ENCODE measurements at regions not wholly inside any gene's neighbourhood (a gene's known extent, or its start where the extent isn't known, plus 50 kb on each side); places are given as distances from the start of the nearest gene placed in this dataset.
A peak's percentile ranks its signal among the peaks of the same experiment; 100 is the strongest.
"Not testable (repeated sequence)": the region's sequence is repeated elsewhere in the genome, so short reads cannot be mapped to it uniquely, and the experiment has no call there.

DNA sequence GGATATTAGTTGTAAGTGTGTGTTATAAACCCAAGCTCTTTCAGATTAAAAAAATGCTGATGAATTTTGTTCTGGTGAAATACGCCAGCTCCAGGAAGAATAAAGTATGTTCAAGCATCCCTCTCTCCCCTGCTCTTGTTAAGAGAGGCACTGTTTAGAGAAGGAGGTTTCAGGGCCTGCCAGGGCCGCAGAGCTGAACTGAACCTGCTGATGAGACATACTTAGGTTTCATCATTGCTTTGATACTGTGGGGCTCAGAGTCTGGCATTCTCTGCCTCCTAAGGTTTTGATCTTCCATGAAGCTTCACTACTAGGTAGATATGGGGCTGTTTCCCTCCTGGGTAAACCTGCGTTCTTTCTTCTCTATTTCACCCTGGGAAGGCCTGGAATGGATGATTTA lies 175.3 kb upstream of the FAM20A start:
- TF ChIP-seq JUND (IDR thresholded peaks at IDR 0.05; ENCODE audit: low read depth) = no peak
- no peak for DNase-seq (ENCODE audit: low read depth in 1 of 2, low spot score in 1 of 2)
- in situ Hi-C loops (cut with HindIII; ENCODE audit: low pct_unique_long_range_greater_than_20kb, low sequenced_read_pairs) = no loop called here

DNA sequence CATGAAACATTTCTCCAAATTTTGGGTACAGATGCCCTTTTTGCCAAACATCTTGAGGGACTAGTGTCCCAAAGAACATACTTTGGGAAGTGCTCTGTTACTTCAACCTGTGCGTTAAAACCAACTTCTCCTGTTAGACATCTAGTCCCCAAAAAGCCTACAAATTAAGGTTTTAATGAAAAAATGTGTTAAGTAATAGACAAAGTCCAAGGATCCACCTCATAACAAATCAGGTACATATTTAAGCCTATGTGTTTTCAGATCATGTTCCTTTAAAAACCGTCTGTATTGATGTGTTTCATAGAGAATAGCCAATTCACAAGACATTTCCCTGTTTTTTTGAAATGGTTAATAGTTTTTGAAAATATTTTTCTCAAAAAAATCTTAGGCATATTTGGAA lies 174.8 kb upstream of the FAM20A start:
- no peak for TF ChIP-seq JUND (IDR thresholded peaks at IDR 0.05; ENCODE audit: low read depth)
- in situ Hi-C loops (cut with HindIII; ENCODE audit: low pct_unique_long_range_greater_than_20kb, low sequenced_read_pairs) = no loop called here
- no peak for DNase-seq (ENCODE audit: low read depth in 1 of 2, low spot score in 1 of 2)

DNA sequence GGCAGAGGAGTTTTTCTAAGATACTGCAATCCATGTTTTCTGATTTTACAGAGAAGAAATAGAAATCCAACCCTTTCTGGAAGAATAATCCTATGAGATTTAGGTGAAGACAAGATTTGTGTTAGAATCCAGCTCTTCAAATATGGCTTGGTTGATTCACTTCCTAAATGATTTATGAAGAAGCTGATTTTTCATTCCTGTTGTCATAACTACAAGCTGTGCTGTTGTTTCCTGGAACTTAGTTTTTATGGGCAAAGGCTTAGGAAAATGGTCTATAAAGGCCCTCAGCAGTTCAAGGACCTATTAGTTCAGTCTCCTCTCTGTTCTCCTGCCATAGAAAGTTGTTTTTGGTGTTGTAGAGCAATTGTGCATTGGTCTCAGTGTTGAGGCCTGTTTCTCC lies 174.2 kb upstream of the FAM20A start:
- TF ChIP-seq JUND (IDR thresholded peaks at IDR 0.05; ENCODE audit: low read depth) = no peak
- DNase-seq (ENCODE audit: low read depth in 1 of 2, low spot score in 1 of 2) = no peak
- in situ Hi-C loops (cut with HindIII; ENCODE audit: low pct_unique_long_range_greater_than_20kb, low sequenced_read_pairs) = no loop called here

DNA sequence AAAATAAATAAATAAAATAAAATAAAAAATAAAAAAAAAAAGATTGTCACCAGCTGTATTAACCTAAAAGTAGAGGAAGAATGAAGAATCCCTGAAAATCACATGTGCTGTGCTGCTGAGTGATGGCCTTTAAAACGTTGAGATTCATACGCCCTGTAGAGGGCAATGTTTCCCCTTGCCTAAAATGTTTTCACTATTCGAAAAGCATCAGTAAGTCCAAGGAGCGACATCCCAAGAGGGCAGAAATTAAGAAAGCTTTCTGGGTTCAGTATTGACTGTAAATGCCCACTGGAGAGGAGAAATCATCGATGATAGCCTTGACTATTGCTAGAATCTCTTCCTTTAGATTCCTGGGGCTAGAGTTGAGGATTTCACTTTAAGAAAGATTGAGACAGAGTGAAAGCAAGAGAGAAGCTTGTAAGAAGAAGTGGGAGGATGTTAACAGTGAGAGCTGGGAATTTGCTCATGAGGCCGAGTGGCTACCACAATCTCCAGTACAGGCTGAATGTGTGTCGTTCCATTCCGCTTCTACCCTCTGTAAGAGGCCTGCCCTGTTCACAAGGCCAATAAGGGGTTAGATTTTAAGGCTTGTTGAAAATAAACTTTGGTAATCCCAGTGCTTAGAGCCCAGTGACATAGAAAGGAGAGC lies 170.8 kb upstream of the FAM20A start:
- no peak for TF ChIP-seq JUND (IDR thresholded peaks at IDR 0.05; ENCODE audit: low read depth)
- in situ Hi-C loops (cut with HindIII; ENCODE audit: low pct_unique_long_range_greater_than_20kb, low sequenced_read_pairs) = no loop called here
- peak; percentile 28 to 75 for DNase-seq (ENCODE audit: low read depth in 1 of 2, low spot score in 1 of 2)

DNA sequence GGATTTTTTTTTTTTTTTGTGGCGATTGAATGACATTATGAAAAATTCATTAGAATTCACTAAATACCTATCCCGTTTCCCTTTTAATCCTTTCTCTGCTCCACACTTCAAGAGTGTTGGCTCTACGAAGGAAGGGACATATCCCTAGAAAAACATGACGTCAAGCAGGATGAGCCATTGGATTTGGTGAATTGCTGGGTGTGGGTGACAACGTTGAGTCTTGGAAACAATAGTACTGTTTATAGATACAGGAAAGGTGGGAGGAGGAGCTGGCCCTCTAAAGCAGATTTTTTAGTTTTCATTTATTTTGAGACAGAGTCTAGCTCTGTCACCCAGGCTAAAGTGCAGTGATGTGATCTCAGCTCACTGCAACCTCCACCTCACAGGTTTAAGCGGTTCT lies 167.6 kb upstream of the FAM20A start:
- TF ChIP-seq JUND (IDR thresholded peaks at IDR 0.05; ENCODE audit: low read depth) = no peak
- no peak for DNase-seq (ENCODE audit: low read depth in 1 of 2, low spot score in 1 of 2)
- in situ Hi-C loops (cut with HindIII; ENCODE audit: low pct_unique_long_range_greater_than_20kb, low sequenced_read_pairs) = no loop called here

DNA sequence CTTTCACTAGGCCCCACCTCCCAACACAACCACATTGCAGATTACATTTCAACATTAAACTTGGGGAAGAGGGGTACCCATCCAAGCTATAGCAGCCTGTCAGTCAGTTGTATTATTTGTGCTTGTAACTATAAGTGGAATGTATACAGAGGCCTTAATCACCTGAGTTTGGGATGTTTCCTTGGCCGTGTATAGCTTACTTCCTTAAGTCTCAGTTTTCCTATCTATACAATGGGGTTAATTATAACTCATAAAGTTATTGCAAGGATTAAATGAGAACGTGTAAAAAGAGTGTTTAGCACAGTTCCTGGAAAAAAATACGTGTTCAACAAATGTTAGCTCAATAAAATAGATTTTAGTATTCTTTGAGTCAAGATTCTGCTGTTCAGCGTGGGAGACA lies 165.5 kb upstream of the FAM20A start:
- in situ Hi-C loops (cut with HindIII; ENCODE audit: low pct_unique_long_range_greater_than_20kb, low sequenced_read_pairs) = no loop called here
- DNase-seq (ENCODE audit: low read depth in 1 of 2, low spot score in 1 of 2) = no peak
- TF ChIP-seq JUND (IDR thresholded peaks at IDR 0.05; ENCODE audit: low read depth) = no peak

DNA sequence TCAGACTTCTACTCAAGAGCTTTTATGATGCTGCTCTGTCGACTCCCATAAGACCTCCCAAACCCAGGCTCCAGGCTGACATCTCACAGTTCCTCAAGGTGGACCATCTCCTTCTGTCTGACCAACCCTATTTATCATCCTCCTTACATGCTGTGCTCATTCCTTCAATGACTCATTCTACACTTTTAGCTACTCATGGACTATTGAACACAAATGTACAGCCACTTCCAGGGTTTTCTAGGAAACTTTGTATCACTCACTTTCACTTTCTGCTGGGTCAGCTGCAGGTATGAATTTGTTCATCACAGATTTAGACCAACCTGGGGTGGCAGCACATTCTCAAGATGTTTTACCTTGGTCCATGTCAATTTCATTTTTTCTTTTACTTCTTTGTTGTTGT lies 162.4 kb upstream of the FAM20A start:
- in situ Hi-C loops (cut with HindIII; ENCODE audit: low pct_unique_long_range_greater_than_20kb, low sequenced_read_pairs) = no loop called here
- DNase-seq (ENCODE audit: low read depth in 1 of 2, low spot score in 1 of 2) = no peak
- no peak for TF ChIP-seq JUND (IDR thresholded peaks at IDR 0.05; ENCODE audit: low read depth)

DNA sequence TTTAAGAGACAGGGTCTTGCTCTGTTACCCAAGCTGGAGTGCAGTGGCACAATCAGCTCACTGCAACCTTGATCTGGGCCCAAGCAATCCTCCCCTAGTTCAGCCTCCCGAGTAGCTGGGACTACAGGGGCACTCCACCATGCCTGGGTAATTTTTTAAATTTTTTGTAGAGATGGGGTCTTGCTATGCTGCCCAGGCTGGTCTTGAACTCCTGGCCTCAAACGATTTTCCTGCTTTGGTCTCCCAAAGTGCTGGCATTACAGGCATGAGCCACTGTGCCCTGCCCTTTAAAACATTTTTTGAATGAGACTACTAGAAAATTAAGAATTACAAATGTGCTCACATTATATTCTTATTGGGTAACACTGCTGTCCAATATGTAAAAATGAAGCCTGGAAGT lies 161.7 kb upstream of the FAM20A start:
- no peak for DNase-seq (ENCODE audit: low read depth in 1 of 2, low spot score in 1 of 2)
- in situ Hi-C loops (cut with HindIII; ENCODE audit: low pct_unique_long_range_greater_than_20kb, low sequenced_read_pairs) = no loop called here
- no peak for TF ChIP-seq JUND (IDR thresholded peaks at IDR 0.05; ENCODE audit: low read depth)

DNA sequence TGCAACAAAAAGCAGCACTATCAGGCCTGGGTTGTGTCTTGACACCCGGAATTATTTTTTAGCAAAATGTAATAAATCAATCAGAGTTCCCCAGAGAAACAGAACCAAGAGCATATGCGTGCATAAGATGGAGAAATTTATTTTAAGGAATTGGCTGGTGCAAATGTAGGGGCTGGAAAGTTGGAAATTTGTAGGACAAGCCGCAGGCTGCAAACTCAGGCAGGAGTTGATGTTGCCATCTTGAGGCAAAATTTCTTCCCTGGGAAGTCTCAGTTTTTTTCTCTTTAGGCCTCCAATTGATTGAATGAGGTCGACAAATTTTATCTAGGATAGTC lies 158.9 kb upstream of the FAM20A start:
- in situ Hi-C loops (cut with HindIII; ENCODE audit: low pct_unique_long_range_greater_than_20kb, low sequenced_read_pairs) = no loop called here
- DNase-seq (ENCODE audit: low read depth in 1 of 2, low spot score in 1 of 2) = no peak
- TF ChIP-seq JUND (IDR thresholded peaks at IDR 0.05; ENCODE audit: low read depth) = no peak

DNA sequence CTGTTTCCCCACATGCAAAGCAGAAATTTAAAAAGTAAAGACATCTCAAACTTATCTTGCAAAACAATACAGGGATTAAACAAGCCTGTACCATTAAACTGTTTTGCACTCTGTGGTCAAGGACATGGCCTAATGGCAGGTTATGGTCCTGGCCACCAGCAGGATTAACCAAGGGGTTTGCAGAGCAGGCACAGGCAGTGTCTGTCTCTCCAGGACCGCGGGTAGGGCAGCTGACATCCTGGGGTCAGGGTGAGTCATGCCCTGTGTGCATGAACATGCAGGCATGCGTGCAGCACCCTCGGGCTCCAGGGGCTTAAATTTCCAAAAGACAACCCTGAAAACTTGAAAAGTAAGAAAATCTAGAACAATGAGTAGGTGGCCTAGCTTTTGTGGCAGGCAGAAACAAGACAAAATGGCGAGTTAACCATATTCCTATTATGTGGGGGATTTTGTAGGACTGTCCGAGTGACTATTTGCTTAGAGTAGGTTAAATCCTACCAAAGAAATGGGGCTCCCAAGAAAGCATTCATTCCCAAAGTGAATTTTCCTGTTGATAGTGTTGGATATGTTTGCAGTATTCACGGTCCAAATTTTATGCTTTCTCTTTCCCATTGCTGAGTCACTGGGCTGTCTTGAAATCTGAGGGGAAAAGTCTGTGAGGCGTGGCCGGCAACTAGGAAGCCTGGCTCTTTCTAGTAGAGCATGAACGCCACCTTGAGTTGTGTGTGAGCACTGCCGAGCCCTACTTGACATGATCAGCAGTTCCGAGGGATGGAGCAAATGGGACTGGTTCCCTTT lies 158.4 kb upstream of the FAM20A start:
- in situ Hi-C loops (cut with HindIII; ENCODE audit: low pct_unique_long_range_greater_than_20kb, low sequenced_read_pairs) = no loop called here
- DNase-seq (ENCODE audit: low read depth in 1 of 2, low spot score in 1 of 2) = peak; percentile 74 to 94
- TF ChIP-seq JUND (IDR thresholded peaks at IDR 0.05; ENCODE audit: low read depth) = no peak

DNA sequence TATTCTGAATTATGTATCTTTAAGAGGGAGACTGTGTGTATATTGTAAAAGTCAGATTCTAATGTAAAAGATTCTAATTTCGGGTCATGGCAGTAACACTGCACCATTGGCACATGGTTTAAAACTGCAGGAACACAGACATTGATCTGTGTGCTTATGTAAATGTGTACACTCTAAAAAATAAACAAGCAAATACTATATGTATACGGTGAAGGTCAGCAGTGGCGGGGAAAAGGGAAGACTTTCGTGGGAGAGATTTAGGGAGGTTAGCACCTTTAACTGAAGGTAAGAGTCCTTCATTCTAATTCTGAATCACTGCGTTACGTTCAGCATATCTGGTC lies 157.8 kb upstream of the FAM20A start:
- in situ Hi-C loops (cut with HindIII; ENCODE audit: low pct_unique_long_range_greater_than_20kb, low sequenced_read_pairs) = no loop called here
- no peak for TF ChIP-seq JUND (IDR thresholded peaks at IDR 0.05; ENCODE audit: low read depth)
- DNase-seq (ENCODE audit: low read depth in 1 of 2, low spot score in 1 of 2) = peak; percentile 31 to 58

DNA sequence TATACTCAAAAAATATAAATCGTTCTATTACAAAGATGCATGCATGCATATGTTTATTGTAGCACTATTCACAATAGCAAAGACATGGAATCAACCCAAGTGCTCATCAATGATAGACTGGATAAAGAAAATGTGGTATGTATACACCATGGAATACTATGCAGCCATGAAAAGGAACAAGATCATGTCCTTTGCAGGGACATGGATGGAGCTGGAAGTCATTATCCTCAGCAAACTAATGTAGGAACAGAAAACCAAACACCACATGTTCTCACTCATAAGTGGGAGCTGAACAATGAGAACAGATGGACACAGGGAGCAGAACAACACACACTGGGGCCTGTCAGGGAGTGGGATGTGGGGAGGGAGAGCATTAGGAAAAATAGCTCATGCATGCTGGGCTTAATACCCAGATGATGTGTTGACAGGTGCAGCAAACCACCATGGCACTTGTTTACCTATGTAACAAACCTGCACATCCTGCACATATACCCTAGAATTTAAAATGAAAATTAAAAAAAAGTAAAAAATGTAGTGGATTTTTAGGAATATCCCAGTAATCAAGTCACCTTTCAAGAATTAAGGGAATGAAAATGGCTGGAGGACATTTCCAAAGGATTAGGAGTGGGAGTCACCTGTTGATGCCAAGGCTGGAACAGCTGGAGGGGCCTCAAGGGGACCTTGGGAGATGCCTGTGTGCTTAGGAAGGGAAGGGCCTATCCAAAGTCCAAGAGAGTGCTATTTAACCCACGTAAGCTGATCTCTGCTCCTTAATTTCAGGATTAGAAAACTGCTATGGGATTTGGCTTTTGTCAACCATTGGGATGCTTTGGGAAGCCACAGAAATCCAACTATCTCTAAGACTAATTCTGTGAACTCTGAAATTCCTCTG lies 156.9 kb upstream of the FAM20A start:
- in situ Hi-C loops (cut with HindIII; ENCODE audit: low pct_unique_long_range_greater_than_20kb, low sequenced_read_pairs); DNase-seq (ENCODE audit: low read depth in 1 of 2, low spot score in 1 of 2): not testable (repeated sequence)

Measured in T47D (cell line).